ENCODE measurements at regions not wholly inside any gene's neighbourhood (a gene's known extent, or its start where the extent isn't known, plus 50 kb on each side); places are given as distances from the start of the nearest gene placed in this dataset.

GRCh38 chr5:128736553-128736952, 198.5 kb upstream of the FBN2 start:
- DNase-seq = no peak

- no peak for DNase-seq
Observed at GRCh38 chr5:128749136-128749898, 211.3 kb upstream of the FBN2 start.

- no peak for DNase-seq
Observed at GRCh38 chr5:128750155-128750554, 212.1 kb upstream of the FBN2 start.

- DNase-seq = no peak
Observed at GRCh38 chr5:128757196-128757959, 207.9 kb upstream of the SLC27A6 start.

- no peak for DNase-seq
Observed at GRCh38 chr5:128762661-128763306, 202.5 kb upstream of the SLC27A6 start.

- DNase-seq = no peak
Observed at GRCh38 chr5:128763321-128763720, 202.0 kb upstream of the SLC27A6 start.

- DNase-seq = no peak
Observed at GRCh38 chr5:128764601-128765310, 200.5 kb upstream of the SLC27A6 start.

GRCh38 chr5:128765448-128766061, 199.7 kb upstream of the SLC27A6 start:
- no peak for DNase-seq

GRCh38 chr5:128766406-128766805, 198.9 kb upstream of the SLC27A6 start:
- no peak for DNase-seq

- no peak for DNase-seq
Observed at GRCh38 chr5:128770907-128771306, 194.4 kb upstream of the SLC27A6 start.

- no peak for DNase-seq
Observed at GRCh38 chr5:128772356-128772755, 192.9 kb upstream of the SLC27A6 start.

- no peak for DNase-seq
Observed at GRCh38 chr5:128773378-128773777, 191.9 kb upstream of the SLC27A6 start.

GRCh38 chr5:128774605-128775004, 190.7 kb upstream of the SLC27A6 start:
- DNase-seq = no peak

GRCh38 chr5:128775558-128775957, 189.7 kb upstream of the SLC27A6 start:
- no peak for DNase-seq

- DNase-seq = peak in 1 of 5 donors; percentile 23
Observed at GRCh38 chr5:128777052-128777451, 188.2 kb upstream of the SLC27A6 start.

GRCh38 chr5:128778474-128778873, 186.8 kb upstream of the SLC27A6 start:
- DNase-seq = no peak

GRCh38 chr5:128782446-128782845, 182.8 kb upstream of the SLC27A6 start:
- no peak for DNase-seq

- no peak for DNase-seq
Observed at GRCh38 chr5:128784726-128785125, 180.6 kb upstream of the SLC27A6 start.

- DNase-seq = no peak
Observed at GRCh38 chr5:128791312-128791711, 174.0 kb upstream of the SLC27A6 start.

GRCh38 chr5:128796506-128796905, 168.8 kb upstream of the SLC27A6 start:
- no peak for DNase-seq

GRCh38 chr5:128798871-128799270, 166.4 kb upstream of the SLC27A6 start:
- no peak for DNase-seq

GRCh38 chr5:128799945-128800344, 165.3 kb upstream of the SLC27A6 start:
- no peak for DNase-seq

GRCh38 chr5:128800377-128800776, 164.9 kb upstream of the SLC27A6 start:
- no peak for DNase-seq

Data from T-helper 1 cell (primary cell).